ENCODE measurements at regions not wholly inside any gene's neighbourhood (a gene's known extent, or its start where the extent isn't known, plus 50 kb on each side); places are given as distances from the start of the nearest gene placed in this dataset.

DNA sequence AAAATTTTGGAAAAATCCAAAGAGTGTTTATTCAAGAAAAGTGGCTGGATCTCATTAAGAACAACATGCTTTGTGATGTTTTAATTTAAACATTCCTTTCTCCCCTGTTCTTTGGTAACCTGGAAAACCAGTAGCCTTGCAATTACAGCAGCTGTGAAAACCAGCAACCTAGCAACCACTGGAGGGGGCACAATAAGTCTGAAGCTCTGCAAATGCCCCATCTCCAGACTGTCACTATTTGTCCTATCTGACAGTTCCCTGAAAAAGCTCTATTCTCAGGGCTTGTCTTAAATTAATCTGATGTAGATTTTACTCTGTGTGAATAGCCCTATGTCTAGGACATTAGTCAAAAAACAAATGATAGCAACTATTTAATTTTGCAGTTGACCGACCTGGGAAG, 137.6 kb upstream of the THSD7A start:
- H3K27me3 ChIP-seq (ENCODE audit: control insufficient read depth, insufficient read depth, low read length): no peaks in the 10 kb centered on the region
- intact Hi-C loops (cut with micrococcal nuclease): no loop called here
- H3K36me3 Mint-ChIP-seq: peaks cover 14% of the 10 kb centered on the region
- no peak overlapping the region for H3K27ac Mint-ChIP-seq
- TF ChIP-seq CTCF (IDR thresholded peaks at IDR 0.05): no peak
- ATAC-seq: no peak
- H3K9me3 ChIP-seq (ENCODE audit: control insufficient read depth, insufficient read depth, low read length): no peaks in the 10 kb centered on the region
- no peak overlapping the region for H3K27ac ChIP-seq (ENCODE audit: low read length)
- H3K4me1 ChIP-seq (ENCODE audit: control insufficient read depth, insufficient read depth, low read length): no peaks in the 10 kb centered on the region
- H3K27me3 Mint-ChIP-seq (ENCODE audit: low read depth in 2 of 2): no peaks in the 10 kb centered on the region
- peaks cover 10 to 34% of the 10 kb centered on the region in 2 donors for H3K9me3 Mint-ChIP-seq
- H3K36me3 ChIP-seq (ENCODE audit: control insufficient read depth, insufficient read depth, low read length): no peaks in the 10 kb centered on the region
- no peaks in the 10 kb centered on the region for H3K4me1 Mint-ChIP-seq
- no peak for DNase-seq
- no peak overlapping the region for H3K4me3 ChIP-seq (ENCODE audit: low read length)
- WGBS (ENCODE audit: insufficient coverage): 69% methylated on average over 1 of the region's 1 CpG
- H3K4me3 Mint-ChIP-seq: no peak overlapping the region

DNA sequence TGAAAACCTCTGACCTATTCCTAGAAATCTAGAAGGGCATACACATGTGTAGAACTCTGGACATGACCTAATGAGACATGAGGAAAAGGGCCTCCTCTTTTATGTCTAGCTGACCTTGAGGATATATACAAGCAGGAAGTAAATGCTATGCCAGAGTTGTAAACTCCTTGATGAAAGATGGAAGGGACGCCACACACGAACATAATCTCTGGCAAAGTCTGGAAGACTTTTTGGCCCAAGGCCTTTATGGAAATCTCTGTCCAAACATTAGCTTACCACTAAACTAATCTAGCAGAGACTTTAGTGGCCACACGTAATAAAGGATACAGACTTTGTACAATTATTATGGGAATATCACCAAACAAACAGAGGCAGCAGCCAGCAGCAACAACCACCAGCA, 138.1 kb upstream of the THSD7A start:
- H3K27me3 Mint-ChIP-seq (ENCODE audit: low read depth in 2 of 2): no peaks in the 10 kb centered on the region
- no peaks in the 10 kb centered on the region for H3K4me1 Mint-ChIP-seq
- DNase-seq: no peak
- no peak for TF ChIP-seq CTCF (IDR thresholded peaks at IDR 0.05)
- ATAC-seq: no peak
- no peaks in the 10 kb centered on the region for H3K4me1 ChIP-seq (ENCODE audit: control insufficient read depth, insufficient read depth, low read length)
- peaks cover 14% of the 10 kb centered on the region for H3K36me3 Mint-ChIP-seq
- no peak overlapping the region for H3K4me3 ChIP-seq (ENCODE audit: low read length)
- intact Hi-C loops (cut with micrococcal nuclease): no loop called here
- no peak overlapping the region for H3K27ac ChIP-seq (ENCODE audit: low read length)
- WGBS (ENCODE audit: insufficient coverage): 75% methylated on average over 2 of the region's 3 CpGs
- H3K9me3 Mint-ChIP-seq: peaks cover 10 to 33% of the 10 kb centered on the region in 2 donors
- no peak overlapping the region for H3K4me3 Mint-ChIP-seq
- no peaks in the 10 kb centered on the region for H3K9me3 ChIP-seq (ENCODE audit: control insufficient read depth, insufficient read depth, low read length)
- no peaks in the 10 kb centered on the region for H3K36me3 ChIP-seq (ENCODE audit: control insufficient read depth, insufficient read depth, low read length)
- no peaks in the 10 kb centered on the region for H3K27me3 ChIP-seq (ENCODE audit: control insufficient read depth, insufficient read depth, low read length)
- no peak overlapping the region for H3K27ac Mint-ChIP-seq

GRCh38 chr7:11985376-11985775, 153.4 kb upstream of the THSD7A start:
- no peak for ATAC-seq

More at GRCh38 chr7:11985376-11985775, 153.4 kb upstream of the THSD7A start:
- H3K9me3 Mint-ChIP-seq: peaks cover 16 to 17% of the 10 kb centered on the region in 2 donors
- Histone ChIP-seq H3K27me3 (ENCODE audit: control insufficient read depth, insufficient read depth, low read length) (no peaks in the 10 kb centered on the region), H3K9me3 (ENCODE audit: control insufficient read depth, insufficient read depth, low read length) (peaks cover 5% of the 10 kb centered on the region), H3K36me3 (ENCODE audit: control insufficient read depth, insufficient read depth, low read length) (no peaks in the 10 kb centered on the region), H3K27ac (ENCODE audit: low read length) (no peak overlapping the region), H3K4me3 (ENCODE audit: low read length) (no peak overlapping the region), H3K4me1 (ENCODE audit: control insufficient read depth, insufficient read depth, low read length) (no peaks in the 10 kb centered on the region)
- no peak for TF ChIP-seq CTCF (IDR thresholded peaks at IDR 0.05)
- H3K36me3 Mint-ChIP-seq: no peaks in the 10 kb centered on the region
- DNase-seq: no peak
- intact Hi-C loops (cut with micrococcal nuclease): no loop called here
- no peak overlapping the region for H3K27ac Mint-ChIP-seq
- no peak overlapping the region for H3K4me3 Mint-ChIP-seq
- H3K4me1 Mint-ChIP-seq: no peaks in the 10 kb centered on the region
- H3K27me3 Mint-ChIP-seq (ENCODE audit: low read depth in 2 of 2): no peaks in the 10 kb centered on the region
